ACHN (cell line): ENCODE measurements at regions not wholly inside any gene's neighbourhood (a gene's known extent, or its start where the extent isn't known, plus 50 kb on each side); places are given as distances from the start of the nearest gene placed in this dataset.
A peak's percentile ranks its signal among the peaks of the same experiment; 100 is the strongest.
"Not testable (repeated sequence)": the region's sequence is repeated elsewhere in the genome, so short reads cannot be mapped to it uniquely, and the experiment has no call there.

ENCODE experiments used
- DNase-seq: peaks from one replicate; pipeline ENCODE4 v3.0.0-alpha.2; 2015
- in situ Hi-C: cut with HindIII; loops from 2 replicates; pipeline ENCODE4 v1.10.0; 2017; ENCODE audit warnings: low sequenced_read_pairs, low pct_ligation_motif_present, low pct_unique_long_range_greater_than_20kb

DNA sequence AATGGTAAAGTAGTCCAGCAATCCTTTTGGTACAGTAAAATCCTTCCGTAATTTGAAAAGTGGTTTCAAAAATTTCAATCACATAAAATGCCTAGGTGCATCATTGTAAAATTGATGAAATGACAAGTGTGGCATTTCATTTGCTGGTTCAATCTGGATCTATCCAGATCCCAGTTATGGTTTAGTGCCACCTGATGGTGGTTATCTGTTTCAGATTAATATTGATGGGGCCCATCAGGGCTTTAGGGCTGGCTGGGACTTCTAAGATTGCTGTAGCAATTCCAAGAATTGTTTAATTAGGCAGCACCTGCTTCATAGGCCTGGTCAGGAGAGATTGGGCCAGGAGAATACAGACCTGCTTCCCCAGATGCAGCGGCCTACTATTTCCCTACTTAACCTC, 55.5 kb upstream of the PIK3C3 start:
- DNase-seq, result peak; percentile 11
- in situ Hi-C loops, result no loop called here

DNA sequence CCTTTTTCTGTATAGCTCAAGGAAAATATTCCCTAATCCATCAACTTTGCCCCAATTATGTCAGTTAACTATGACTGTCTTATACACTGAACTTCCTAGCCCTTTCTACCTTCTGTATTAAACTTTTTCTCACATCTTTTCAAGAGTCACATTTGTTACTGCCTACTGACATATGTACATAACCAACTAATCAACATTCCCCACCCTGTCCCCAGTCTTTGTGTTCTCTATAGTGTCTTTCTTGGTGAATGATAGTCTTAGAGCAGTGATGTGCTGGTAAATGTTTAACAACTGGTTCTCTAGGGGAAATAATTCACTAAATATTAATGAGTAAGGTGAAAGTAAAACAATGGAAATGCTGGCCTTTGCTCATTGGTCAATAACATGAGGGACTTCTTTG, 61.6 kb upstream of the PIK3C3 start:
- in situ Hi-C loops, result no loop called here
- DNase-seq, result no peak

DNA sequence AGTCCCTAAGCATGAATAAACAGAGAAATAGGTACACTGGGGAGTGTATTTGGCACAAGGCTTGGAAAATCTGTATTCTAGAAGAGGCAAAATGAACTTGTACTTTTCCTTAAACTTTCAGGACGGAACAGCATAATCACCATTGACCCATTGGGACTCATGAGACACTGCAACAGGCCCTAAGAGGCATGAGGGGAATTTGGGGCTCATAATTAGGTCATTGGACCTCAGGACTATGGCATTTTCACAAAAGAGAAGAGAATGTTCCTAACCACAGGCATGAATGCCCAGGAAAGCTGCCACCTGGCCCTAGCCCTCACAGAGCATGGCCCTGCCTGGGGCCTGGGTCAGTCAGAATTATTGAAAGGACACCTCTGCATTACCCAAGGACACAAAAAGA, 67.9 kb upstream of the PIK3C3 start:
- in situ Hi-C loops, result no loop called here
- no peak for DNase-seq

DNA sequence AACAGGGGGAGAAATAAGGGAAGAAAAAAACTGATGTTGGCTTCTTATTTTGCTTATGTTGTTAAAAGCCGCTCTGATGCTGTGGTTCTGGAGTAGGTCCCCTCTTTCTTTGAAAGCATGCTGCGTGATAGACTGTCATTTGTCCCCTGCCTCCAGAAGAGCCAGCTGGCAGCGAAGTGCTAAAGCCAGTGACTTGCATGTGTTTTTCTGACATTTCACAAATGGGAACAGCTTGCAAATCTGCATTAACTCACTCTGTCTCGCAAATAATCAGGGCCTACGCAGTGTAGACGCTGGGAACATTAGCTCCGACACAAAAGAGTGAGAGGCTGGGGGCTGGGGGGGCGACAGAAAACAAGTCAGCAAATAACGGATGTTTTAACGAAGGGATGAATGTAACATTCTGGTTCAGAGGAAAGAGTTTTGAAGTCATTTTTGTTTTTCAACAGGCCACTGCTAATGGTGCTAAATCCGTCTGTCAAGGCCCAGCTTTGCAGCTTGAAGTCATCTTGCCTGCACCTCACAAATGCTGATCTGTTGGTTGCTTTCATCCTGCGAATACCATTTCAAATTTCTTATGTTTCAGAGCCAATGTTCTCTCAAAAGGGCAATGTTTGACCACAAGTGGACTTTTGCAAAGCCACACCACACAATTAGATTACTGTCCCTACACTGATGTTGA, 68.8 kb upstream of the PIK3C3 start:
- no peak for DNase-seq
- in situ Hi-C loops, result no loop called here

DNA sequence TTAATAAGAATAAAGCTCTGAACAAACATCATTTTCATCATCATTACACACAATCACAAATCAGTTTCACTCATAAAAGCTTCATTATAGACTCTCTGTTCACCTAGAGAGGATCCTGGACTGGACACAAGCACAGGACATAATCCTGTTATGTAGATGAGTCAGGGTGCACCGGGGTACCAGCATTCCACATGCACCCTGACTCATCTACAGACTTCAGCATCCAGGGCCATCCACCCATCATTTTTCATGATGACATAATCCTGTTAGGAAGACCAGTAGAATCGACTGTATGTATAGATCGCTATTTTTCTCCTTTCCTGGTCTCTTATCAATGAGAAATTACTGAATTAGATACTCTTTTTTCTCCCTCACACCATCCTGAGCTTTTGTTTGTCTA, 73.7 kb upstream of the PIK3C3 start:
- in situ Hi-C loops, result no loop called here
- peak; percentile 52 for DNase-seq

DNA sequence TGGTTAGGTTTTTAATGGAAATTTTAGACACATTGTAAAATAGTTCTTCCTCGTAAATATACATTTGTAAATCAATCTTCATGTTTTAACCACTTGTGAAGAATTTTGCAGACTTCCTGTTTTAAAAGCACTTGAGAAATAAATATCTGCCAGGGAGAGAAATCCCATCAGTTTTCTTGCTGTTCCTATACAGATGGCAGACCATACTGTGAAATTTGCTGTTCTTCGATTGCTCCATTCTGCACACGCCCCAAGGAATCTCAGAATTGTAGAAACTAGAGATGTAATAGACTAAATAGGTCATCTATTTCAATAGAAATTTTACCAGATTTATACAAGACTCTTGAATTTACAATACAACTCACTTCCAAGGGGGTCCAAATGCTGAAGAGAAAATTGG, 75.8 kb upstream of the PIK3C3 start:
- no peak for DNase-seq
- in situ Hi-C loops, result no loop called here

DNA sequence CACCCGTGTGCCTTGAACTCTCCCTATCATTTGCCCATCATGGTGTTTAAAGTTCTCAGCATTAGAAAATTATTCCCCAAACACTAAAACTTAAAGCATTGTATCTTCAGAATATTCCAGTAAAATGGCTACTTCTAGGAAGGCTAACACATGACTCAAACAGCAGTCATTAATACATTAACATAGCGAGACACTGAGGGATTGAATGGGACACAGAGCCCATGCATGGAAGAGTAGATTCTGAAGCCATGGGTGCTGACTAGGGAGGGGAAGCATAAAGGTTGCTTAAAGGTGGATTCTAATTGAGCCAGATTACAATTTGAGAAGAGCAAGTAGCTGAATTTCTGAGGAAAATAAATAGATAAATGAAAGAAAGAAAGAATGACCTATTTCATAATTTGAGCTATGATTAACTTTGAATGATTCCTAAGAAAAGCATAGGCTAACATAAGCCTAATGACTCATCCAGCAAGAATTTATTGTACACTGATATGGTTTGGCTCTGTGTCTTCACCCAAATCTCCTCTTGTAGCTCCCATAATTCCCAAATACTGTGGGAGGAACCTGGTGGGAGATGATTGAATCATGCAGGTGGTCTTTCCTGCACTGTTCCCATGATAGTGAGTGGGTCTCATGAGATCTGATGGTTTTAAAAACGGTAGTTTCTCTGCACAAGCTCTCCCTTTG, 79.8 kb upstream of the PIK3C3 start:
- in situ Hi-C loops, result no loop called here
- peak; percentile 30 for DNase-seq

DNA sequence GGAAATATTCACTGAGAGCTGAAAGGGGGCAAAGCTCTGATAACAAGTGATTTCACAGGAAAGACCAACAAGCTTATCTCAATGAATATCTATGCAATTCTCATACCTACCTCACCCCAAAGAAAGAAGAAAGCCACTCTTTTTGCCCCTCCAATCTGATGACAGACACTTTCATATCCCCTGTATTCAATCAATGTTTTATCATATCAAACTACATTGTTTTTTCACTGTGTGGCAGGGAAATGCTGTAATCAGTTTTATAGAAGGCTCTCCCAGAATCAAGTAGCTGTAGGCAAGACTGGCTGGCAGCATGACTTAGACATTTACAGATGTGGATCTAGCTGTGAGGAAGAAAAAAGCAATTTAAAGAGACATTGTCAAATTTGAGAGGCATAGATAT, 81.3 kb upstream of the PIK3C3 start:
- in situ Hi-C loops, result no loop called here
- no peak for DNase-seq

DNA sequence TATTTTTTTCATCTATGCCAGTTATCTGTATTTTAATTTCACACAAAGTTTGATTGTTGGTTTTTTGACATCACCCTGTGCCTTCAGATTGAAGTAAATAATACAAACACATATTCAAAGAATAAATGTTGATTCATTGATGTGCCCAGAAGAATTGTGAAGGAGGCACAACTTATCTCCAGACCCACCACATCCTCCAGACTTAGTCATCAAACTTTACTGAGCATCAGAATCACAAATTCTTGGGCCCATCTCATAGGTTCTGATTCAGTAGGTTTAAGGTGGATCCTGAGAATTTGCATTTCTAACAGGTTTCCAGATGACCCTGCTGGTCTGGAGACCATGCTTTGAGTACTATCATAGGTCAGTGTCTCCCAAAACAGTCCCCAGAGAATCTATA, 82.8 kb upstream of the PIK3C3 start:
- no peak for DNase-seq
- in situ Hi-C loops, result no loop called here

DNA sequence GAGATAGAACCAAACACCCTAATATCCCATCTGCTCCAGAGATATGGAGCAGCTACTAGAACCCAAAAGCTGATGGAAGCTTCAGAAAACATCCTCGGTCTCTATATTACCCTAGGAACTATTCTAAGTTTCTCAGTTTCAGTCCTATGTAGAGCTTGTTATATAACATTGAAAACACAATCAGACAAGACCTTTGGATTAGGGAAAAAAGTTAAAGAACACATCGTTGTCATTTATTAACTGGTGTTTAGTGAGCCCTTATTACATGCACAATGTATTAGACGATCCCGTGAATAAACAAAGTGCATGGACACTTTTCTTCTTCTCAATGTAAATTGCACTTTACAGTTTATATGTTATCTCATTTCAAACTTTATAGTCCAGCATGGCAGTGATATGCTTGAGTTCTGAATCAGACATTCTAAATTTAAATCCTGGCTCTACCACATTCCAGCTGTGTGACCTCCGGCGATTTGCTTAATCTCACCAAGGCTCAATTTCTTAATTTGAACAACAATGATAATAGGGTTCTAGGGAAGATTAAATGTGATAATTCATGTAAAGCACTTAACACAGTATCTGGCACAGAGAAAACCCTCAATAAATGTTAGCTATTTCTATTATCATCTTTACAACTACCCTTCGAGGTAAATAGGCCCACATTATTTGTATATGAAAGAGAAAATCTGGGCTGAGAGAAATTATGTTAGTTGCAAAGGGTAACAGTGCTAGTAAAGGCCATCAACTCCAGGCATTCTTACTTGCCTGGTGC, 83.6 kb upstream of the PIK3C3 start:
- in situ Hi-C loops, result no loop called here
- DNase-seq, result no peak

DNA sequence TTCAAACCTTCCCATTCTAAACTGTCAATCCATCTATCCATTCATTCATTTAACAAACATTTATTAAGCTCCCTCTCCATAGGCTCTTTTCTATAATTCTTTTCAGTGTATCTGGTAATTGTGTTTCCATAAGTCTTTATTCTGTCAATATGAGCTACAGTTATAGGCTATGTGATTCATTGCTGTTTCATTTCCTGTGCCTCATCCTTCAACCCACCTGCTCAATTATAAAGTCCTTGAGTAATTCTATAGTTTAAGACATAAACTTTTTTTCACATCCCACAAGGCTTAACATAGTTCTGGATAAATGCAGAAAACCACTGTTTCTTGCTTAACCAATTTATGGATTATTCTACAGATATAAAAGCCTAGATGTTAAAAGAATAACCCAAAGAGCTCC, 84.2 kb upstream of the PIK3C3 start:
- in situ Hi-C loops, result no loop called here
- no peak for DNase-seq

DNA sequence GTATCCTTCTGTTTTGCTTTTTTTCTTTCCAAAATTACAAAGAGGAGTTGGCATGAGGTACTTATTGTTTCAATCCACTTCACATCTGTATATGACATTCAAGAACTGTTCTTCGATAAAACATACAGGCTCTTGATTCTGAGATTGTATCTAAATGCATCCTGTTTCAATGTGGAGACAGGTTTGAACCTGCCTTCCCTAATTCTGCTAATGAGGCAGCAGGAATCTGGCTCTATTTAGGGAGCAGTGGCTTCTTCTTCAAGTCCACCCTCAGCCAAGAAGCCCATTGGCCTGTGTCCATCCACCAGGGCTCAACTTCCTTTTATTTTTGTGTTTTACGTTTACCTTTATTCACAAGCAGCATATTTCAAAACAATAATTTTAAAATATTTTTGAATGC, 84.8 kb upstream of the PIK3C3 start:
- no peak for DNase-seq
- in situ Hi-C loops, result no loop called here

DNA sequence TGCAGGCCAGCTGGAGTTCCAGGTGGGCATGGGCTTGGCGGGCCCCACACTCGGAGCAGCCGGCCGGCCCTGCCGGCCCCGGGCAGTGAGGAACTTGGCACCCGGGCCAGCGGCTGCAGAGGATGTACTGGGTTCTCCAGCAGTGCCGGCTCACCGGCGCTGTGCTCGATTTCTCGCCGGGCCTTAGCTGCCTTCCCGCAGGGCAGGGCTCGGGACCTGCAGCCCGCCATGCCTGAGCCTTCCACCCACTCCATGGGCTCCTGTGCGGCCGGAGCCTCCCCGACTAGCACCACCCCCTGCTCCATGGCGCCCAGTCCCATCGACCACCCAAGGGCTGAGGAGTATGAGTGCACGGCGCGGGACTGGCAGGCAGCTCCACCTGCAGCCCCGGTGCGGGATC, 89.2 kb upstream of the PIK3C3 start:
- in situ Hi-C loops, DNase-seq: not testable (repeated sequence)

DNA sequence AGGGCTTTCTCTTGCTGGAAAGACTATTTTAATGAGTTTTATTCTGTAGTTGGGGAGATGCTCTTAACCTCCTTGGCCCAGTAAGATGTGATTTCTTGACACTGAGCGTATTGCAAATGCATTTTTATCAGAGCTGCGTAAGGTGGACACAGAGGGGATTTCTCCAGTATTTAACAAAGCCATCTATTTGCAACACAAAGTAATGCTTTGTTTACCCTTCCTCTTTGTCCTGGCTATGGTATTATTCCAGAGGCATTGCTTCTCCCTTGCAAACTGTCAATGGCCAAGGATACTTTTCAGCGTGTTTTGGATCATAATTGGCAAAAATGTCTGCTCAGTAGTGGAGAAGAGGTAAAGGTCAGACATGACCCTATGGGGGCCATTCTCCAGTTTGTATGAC, 90.8 kb upstream of the PIK3C3 start:
- DNase-seq, result no peak
- in situ Hi-C loops, result no loop called here

DNA sequence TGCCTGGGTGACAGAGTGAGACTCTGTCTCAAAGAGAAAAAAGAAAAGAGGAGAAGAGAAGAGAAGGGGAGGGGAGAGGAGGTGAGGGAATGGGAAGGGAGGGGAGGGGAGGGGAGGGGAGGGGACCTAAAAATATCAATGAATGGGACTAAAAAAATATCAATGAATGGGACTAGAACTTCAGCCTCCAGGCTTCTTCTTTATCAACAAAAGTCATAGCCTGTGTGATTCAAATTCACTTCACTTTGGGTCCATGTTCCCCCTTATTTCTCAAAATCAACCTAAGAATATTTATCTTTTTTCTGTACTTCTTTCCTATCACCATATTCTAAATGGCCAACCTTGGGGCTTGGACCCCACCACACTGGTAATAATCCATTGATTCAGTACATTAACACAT, 92.1 kb upstream of the PIK3C3 start:
- in situ Hi-C loops, result no loop called here
- DNase-seq, result no peak

DNA sequence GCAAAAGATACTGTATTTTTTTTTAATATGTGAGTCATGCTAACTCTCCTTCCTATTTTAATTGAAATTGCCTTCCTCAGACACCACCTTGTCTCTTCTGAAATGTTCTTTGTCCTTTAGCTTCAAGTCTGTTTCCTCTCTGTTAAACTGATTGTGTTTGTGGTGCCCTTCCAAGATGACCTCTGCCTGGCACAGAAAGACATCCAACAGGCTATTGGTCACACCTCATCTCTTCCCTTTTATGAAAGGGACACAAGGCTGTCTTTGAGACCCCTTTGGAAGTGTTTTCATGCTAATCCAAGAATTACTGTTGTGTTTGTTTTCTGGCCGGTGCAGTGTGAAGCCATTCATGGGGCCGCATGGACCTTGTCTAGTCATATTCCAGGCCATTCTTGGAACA, 94.0 kb upstream of the PIK3C3 start:
- in situ Hi-C loops, result no loop called here
- no peak for DNase-seq

DNA sequence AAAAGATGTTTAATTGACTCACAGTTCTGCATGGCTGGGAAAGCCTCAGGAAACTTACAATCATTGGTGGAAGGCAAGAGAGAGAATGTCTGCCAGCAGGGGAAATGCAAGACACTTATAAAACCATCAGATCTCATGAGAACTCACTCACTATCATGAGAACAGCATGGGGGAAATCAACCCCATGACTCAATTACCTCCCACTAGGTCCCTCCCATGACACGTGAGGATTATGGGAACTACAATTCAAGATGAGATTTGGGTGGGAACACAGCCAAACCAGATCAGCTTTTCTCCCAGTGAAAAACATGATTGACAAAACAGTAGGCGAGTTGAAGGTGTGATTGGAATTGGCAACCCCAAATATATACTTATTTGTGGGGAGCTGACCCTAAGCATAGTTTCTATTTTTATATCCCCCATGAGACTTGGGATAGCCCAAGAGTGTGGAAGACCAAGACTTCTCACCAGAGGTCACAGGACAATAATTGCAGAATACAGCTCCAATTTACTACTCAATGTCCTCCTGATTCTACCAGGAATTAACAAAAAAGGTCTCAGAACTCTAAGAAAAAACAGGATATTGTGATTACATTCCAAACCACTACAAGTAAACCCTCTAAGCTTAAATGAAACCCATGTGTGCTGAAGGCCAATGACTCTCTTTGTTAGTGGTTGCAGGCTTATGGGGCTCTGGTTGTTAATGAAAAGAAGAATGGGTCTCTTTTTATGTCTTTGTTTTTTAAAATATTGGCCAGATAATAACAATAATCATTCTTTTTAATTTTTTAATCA, 96.1 kb upstream of the PIK3C3 start:
- in situ Hi-C loops, result no loop called here
- DNase-seq, result no peak

DNA sequence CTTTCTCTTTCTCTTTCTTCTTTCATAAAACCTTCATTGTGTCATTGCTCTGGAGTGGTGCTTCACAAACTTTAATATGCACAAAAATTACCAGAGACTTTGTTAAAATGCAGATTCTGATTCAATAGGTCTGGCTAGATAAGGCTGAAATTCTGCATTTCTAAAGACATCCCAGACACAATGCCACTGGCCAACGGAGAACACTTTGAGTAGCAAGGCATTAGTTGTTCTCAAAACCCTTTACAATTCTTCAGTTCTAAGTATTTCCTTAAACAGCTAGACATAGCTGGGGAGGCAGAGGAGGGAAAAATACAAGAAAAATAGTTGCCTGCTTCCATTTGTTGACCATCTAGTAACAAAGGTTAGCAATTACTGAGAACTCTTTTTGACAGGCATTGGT, 101.8 kb upstream of the PIK3C3 start:
- in situ Hi-C loops, result no loop called here
- no peak for DNase-seq

DNA sequence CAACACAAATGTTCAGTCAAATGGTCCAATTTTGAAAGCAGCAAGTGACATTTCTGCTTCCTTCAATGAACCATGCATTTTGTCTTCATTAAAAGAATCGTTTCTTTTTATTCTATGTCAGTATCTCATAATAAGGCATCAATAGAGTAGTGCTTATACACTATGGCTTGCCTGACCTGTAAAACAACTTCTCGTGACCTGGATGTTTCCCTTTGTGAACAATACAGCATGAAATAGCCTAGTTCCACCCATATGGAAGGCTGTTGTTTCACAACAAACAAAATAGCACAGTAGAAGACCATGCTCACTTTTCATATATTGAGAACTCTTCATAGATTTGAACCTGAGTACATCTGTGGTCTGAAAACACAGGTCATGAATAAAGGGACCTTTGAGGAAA, 104.3 kb upstream of the PIK3C3 start:
- in situ Hi-C loops, result no loop called here
- no peak for DNase-seq
